ENCODE measurements at regions not wholly inside any gene's neighbourhood (a gene's known extent, or its start where the extent isn't known, plus 50 kb on each side); places are given as distances from the start of the nearest gene placed in this dataset.

DNA sequence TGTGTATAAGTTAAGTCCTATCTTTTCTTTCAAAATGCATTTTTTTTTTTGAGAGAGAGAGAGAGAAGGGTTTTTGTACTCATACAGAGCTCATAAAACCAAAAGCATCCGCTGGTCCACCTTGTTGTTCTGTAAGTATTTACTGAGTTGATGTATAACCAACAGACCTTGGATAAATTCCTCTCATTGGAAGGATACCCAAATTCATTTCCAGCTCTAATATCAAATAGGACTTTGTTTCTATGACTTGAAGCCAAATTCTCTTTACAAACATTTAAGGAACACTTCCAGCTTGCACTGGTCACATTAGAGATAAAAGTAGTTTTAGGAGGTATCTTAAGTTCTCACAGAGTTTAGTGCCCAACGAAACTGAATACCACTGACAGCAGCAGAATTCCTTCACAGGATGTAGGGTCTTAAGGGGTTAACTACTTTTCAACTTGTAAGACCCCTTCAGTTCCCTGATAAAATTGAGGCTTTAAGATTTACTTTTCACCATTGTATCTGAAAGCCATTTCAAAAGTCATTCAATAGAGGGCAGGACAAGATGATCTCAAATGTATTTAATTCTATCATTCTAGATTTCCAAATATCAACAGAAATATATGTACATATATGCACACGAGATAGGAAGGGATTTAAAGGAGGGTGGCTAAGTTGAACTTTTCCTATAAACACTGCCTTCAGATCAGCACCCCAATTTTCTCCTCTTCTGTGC is 1398.5 kb upstream of the CELF4 start:
- no peak for DNase-seq (ENCODE audit: low spot score)

DNA sequence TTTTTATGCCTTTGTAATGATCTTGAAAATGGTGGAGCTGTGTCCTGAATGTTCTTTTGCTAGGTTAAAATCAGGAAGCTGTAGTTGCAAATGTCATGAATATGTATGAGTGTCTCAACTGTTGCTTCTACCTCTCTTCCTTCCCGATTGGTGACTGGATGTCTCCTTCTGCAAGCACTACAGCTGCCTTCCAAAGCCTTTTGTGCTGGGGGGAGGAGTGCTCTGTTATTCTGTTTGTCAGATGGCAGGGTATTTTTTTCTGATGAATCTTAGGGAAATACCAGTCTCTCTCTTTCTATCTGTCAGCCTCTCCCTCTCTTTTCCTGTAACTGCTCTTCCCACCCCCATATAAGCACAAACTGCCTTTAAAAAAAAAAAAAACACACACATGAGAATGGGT is 1396.3 kb upstream of the CELF4 start:
- DNase-seq (ENCODE audit: low spot score), result no peak

DNA sequence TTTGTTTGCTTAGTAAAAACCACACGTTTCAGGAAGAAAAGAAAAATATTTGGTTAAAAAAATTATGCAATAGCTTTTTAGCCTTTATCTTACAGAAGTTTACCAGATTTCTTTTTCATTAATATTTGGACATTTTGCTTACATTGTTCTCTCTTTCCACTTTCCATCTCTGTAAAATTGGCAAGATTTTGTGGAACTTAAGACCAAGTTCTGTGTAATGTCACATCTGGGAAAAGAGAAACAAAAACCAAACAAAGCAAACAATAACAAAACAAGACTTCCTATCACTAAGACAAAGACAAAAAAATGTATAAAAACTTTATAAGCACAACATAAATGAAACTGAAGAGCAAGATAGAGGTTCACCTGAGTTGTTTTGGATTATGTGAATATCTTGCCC is 1392.1 kb upstream of the CELF4 start:
- no peak for DNase-seq (ENCODE audit: low spot score)

DNA sequence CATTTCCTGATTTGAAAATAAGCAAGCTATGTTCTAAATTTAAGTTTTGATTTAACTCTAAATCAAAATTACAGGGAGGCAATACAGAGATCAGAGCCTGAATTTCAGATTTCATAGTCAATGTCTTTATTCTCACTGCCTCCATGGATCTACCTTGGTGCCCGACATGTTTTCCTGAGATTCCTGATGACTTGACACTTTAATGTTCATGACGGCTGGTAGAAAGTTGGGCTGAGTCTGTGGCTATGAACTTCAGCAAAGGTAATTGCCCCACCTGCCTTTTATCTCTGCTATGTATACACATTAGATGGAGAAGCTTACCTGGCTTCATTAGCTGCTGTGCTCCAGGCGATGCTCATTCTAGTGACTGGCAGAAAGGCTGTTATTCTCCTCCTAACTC is 1390.5 kb upstream of the CELF4 start:
- no peak for DNase-seq (ENCODE audit: low spot score)

DNA sequence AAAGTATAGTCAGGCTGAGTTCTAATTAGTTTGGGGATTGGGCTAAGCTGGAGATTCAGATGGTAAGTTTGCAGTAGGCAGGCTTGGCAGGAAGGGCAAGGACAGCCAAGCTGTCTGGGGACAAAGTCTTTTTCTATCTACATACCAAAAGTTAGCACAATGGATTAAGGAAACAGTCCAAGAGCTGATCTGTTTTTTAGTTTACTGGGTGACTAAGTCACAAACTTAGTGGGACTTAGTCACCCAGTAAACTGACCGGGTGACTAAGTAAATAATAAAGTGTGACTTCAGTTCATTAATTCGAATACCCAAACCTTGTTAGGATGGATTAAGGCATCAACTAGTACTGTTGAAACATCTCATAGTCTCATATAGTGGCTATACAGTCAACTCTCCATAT is 1386.0 kb upstream of the CELF4 start:
- DNase-seq (ENCODE audit: low spot score), result no peak

DNA sequence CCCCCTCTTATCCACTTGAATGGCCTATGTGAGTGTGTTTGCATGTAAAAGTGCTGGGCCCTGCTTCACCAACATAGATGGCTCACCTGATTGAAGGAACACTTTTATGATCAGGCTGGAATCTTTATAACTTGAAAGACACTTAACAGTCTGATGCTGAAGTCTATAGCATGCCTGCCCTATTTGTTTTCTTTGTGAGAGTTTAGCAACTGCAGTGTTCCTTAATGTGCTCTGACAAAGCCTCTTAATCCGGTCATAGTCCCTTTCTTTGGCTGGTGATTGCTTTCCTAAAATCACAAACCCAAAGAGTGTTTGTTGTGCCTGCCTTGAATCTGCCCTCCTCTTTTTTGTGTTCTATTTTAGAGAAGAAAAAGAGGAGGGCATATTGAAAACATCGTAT is 1382.8 kb upstream of the CELF4 start:
- no peak for DNase-seq (ENCODE audit: low spot score)

DNA sequence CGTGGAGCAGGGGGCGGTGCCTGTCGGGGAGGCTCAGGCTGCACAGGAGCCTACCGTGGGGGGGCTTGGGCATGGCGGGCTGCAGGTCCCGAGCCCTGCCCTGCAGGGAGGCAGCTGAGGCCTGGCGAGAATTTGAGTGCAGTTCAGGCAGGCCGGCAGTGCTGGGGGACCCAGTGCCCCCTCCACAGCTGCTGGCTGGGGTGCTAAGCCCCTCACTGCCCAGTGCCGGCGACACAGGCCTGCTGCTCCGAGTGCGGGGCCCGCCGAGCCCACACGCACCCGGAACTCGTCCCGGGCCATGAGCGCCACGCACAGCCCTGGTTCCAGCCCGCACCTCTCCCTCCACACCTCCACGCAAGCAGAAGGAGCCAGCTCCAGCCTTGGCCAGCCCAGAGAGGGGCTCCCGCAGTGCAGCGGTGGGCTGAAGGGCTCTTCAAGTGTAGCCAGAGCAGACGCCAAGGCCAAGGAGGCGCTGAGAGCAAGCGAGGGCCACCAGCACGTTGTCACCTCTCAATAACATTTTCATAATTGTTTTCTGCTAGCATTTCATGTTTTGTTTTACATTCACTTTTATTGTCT is 1378.9 kb upstream of the CELF4 start:
- no peak for DNase-seq (ENCODE audit: low spot score)

DNA sequence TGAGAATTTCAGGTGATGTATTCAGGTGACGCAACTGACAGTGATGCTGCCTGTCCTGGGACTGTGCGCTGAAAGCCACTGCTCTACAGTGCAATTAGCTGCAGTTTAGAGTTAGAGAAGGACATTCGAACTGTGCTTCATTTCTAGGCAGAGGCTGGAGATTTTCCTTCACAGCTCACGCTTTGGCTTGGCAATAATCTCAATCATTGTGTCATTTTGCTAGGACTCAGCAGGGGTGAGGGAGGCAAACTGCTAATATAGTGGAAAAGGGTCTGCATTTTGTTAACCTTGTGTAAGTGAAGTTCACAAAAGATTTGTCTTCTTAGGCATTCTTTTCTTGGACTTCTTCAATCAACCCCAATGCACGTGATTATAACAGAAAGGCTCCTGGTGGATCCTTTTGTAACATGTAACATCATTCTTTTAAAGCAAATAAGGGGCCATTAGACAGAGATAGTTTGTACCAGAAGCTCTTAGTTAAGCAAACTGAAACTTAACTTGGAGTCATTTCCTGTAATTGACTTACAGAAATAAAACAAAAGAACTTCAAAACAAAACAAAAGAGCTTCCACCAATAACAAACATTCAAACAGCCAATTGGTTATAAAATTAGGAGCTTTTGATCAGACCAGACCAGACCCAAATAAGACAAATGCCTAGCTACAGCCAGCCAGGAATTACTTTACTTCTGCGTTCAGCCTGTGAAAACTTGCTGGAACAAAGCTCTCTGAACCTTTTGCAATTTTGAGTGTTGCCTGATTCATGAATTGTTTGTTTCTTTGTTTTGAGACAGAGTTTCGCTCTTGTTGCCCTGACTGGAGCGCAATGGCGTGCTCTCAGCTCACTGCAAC is 1376.3 kb upstream of the CELF4 start:
- no peak for DNase-seq (ENCODE audit: low spot score)

DNA sequence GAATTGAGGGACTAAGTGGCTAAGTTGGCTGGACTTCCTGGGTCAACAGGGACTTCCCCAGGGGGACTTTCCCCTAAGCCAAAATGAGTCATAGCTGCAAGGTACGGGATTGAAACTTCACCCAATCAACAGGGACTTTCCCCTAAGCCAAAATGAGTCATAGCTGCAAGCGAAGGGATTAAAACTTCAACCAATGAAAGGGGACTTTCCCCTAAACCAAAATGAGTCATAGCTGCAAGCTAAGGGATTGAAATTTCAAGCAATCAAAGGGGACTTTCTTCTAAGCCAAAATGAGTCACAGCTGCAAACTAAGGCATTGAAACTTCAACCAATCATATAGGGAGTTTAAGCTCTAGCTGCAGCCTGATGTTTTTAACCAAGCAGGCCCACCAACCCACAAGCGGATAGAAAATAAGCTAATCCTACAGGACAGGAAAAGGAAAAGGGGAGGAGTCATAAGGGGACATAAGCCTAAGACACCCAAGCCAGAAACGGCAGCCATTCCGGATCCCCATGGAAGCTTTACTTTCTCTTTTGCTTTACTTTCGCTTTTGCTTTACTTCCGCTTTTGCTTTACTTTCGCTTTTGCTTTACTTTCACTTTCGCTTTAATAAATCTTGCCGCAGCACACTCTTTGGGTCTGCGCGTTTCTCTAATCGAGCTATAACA is 1375.4 kb upstream of the CELF4 start:
- DNase-seq (ENCODE audit: low spot score), result peak; percentile 47

DNA sequence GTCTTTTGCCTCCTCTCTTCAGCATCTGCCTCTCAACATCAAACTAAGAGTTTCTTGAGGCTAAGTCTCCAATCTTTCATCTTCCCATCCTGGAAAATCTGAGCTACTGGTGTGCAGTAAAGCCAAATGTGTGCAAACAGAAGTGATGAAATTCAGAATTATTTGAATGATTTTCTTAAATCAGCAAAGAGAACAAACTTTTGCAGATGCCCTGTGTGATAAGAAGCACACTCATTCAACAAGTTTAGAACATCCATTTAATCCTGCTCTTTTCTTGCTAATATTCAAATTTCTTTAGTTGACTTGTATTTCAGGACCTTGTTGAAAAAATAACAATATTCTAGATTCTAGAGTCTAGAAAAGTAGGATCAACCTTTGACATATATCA is 1374.9 kb upstream of the CELF4 start:
- no peak for DNase-seq (ENCODE audit: low spot score)

DNA sequence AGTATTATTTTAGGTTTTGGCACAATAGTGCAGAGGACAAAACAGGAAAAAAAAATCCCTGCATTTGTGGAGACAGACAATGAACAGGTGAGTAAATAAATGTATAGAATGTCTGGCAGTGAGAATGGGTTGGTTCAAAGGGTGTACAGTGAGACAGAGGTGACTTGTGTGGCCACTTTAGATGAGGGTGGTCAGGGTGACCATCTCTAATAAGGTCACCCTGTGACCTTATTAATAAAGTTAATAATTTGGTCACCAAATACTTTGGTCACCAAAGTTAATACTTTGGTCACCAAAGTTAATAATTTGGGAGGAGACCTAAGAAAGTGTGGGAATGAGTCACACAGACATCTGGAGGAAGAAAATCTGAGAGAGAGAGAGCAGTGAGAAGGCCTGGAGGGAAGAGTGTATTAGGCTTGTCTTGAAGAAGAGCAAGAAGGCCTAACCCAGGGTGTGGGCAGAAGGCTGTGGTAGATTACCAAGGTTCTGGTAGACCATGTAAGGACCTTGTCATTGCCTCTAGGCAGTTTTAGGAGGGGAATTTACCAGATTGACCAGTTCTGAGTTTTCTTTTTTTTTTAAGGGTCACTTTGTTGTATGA is 1368.4 kb upstream of the CELF4 start:
- no peak for DNase-seq (ENCODE audit: low spot score)

DNA sequence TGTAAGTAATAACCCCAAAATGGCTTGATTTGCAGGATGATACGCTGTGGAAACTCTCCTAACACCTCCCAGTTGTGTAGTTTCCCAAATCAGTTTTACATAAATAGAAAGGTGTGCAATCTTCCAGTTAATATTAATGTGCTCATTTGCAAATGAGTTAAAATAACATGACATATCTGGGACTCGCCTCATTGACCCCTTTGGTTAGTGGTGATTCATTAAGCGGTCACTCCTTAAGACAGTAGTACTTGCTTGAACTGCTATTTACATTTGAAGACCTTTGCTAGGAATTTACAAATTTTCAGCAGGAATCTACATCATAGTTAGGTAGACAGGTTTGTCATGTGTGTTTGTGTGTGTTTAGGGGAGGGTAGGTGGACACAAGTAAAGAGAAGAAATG is 1367.7 kb upstream of the CELF4 start:
- no peak for DNase-seq (ENCODE audit: low spot score)

DNA sequence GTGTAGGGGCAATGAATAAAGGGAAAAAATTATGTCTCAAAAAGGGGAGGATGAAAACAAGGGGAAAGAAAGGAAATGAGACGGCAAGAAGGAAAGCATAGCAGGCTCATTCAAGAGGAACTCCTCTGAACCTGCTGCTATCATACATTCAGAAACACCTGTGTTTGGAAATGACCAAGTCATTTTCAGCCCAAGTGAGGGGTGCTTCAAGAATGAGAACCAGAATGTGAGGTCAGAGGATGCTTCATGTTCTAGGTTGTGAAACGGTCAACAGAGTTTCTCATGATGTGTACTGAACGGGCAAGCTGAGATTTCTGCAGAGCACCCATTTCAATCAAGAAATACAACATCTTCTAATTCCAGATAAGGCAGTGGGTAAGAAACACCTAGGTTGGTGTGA is 1367.2 kb upstream of the CELF4 start:
- DNase-seq (ENCODE audit: low spot score), result no peak

DNA sequence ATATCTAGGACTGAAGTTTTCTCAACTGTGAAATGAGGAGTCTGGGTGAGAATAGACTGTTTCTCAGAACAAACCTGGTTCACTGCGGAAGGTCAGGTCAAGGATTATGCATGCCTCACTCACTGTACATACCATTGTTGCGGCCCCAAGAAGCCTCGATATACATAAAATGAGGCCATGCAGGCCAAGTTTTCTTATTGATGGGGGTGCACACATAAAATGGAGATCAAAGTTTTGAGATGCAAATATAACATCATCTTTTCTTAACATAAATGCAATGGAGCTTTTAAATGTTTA is 1366.1 kb upstream of the CELF4 start:
- no peak for DNase-seq (ENCODE audit: low spot score)

DNA sequence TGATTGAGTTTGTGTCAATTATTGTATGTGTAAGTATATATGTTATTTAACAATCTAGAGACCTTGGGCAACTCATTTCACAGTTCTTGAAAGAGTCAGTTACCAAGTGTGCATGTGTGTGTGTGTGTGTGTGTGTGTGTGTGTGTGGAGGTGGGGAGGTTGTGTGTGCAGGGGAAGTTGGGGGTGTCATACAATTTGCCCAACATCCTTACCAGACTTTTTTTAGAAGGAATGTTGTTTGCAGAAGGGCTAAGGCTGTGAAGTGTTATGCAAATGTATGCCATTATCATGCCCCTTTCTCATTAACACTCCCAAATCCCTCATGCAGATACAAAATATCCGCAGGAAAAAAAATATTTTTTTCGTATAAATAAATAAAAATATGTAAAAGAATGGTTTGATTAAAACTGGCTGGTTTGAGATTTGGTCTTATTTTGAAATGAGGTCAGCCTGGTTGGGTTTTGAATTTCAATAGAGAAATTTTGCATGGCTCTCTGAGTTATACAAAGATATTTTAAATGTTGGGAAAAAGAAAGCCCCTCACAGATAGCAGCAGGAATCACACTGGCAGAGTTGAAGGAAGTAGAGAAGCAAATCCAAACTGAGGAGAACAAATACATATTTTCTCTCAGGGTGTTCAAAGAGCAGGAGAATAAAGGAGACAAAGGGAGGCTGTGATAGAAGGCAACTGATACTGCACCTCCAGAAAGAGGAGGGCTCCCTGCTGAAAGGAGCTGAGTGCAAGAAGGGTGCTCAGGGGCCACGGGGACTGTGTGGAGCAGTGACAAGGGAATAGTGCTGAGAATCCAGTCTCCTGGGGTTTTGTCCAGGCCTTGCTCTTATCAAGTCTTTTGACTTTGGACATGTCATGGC is 1365.5 kb upstream of the CELF4 start:
- DNase-seq (ENCODE audit: low spot score), result no peak

DNA sequence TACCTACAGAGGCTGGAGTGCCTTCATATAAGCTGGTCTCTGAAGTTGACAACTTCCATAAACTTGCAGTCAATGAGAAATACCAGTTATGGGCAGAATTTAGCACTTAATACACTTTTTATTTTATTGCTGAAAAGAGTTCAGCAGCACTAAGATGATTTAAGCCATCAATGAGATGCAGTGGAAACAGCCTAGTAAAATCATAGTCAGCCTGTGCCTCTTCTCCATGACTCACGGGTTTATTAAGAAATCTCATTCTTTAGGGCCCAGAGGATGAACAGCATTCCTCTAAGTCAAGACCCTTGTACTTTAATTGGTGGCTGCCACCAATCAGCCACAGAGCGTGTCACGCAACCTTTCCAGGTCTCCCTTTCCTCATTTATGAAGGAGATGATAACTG is 1357.9 kb upstream of the CELF4 start:
- no peak for DNase-seq (ENCODE audit: low spot score)

DNA sequence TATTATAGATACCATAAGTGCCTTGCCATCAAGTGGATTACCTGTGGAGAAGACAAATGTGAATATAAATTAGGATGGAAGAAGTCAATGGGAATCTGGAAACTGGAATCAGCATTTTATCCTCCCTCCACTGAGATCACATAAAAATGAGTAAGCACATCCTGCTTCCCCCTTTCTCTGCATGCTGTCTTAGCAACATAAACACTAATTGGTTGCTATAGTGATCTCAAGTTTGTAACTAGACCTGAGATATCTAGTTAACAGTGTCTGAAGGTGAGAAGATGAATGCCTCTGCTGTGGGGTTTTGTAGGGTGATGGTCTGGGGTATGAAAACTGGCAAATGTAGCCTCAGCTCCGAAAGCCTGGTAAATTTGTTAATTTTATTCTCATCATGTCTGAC is 1357.5 kb upstream of the CELF4 start:
- DNase-seq (ENCODE audit: low spot score), result no peak

DNA sequence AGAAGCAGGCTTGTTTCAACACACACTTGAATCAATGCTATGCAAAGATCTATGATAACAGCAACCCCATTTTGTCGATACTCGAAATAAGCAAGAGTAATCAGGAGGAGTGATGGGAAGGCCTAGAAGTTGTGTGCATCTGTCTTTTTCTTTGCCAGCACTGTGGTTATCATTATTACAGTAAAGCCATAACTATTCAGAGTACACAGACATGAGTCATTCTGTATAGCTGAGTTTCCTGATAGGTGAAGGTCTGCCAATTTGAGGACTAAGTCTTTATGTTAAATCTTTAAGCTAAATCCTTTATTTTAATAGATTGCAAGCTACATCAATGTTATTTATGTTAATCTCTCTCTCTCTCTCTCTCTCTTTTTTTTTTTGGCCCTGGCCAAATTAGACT is 1344.4 kb upstream of the CELF4 start:
- DNase-seq (ENCODE audit: low spot score), result no peak

DNA sequence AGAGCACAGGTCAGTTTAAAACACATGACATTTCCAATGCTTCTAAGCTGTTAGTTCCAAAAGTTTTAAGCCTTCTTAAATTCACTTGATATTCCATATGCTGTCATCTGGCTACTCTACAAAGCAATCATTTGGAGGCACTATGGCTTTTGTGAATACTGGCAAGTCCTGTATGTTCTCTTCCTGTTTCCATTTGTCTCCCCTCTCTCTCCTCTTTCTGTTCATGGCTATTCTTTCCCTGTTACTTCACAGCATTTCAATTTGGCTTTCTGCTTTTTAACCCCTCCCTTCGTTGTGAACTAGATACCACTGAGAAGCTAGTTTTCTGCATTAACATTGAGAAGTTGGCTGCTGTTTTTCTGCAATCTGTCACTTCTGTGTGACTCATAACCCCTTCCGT is 1337.2 kb upstream of the CELF4 start:
- DNase-seq (ENCODE audit: low spot score), result no peak

DNA sequence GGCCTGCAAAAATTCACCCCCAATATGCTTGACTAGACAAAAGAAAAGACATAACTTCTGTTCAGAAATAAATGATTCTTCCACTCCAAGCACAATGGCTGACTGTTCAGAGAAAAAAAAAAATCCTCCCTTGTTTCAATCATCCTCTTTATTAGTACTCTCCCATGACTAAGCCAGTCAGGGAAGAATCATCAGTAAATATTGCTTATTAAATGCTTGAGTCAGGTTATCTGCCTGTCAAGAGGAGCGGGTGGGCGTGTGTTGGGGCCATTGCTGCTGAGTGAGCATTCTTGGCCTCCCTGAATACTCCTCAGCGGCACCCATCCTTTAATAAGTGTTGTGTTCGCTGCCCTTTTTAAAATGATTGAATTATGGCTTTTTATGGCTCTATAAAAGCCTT is 1334.8 kb upstream of the CELF4 start:
- no peak for DNase-seq (ENCODE audit: low spot score)

DNA sequence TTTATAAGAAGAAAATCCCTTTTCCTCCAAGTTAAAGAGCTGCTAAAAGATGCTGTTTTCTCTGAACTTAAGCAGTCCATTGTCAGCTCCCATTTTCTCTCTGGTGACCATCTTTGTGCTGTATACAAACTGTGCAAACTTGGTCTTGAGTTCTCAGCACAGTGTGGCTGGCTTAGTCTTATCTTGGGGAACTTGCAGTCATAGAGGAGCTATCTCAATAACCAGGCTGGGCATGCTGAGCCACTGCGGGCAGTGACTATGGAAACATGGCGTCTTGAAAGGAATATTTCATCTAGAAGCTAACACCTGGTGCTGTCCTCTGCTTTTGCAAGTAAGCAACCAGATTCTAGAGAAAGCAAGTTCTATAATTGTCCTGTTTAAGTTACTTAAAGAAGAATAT is 1334.4 kb upstream of the CELF4 start:
- DNase-seq (ENCODE audit: low spot score), result no peak

DNA sequence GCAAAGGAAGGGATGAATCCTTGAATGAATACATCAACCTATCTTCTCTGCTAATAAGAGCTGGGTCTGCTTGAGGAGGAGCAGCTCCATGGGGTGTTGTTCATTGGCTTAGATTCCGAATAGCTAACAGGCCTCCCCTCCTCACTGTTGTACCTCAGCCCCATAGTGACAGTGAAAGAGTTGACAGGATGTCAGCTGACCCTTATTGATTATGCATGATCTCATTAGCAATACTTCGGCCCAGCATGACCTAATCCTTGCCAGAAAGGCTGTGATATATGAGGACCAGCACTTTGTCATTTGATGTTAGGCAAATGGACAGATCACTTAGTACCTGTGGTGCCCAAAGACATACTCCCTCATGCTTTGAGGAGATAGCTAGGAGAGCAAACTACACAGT is 1333.7 kb upstream of the CELF4 start:
- no peak for DNase-seq (ENCODE audit: low spot score)
